ENCODE measurements at regions not wholly inside any gene's neighbourhood (a gene's known extent, or its start where the extent isn't known, plus 50 kb on each side); places are given as distances from the start of the nearest gene placed in this dataset.

DNA sequence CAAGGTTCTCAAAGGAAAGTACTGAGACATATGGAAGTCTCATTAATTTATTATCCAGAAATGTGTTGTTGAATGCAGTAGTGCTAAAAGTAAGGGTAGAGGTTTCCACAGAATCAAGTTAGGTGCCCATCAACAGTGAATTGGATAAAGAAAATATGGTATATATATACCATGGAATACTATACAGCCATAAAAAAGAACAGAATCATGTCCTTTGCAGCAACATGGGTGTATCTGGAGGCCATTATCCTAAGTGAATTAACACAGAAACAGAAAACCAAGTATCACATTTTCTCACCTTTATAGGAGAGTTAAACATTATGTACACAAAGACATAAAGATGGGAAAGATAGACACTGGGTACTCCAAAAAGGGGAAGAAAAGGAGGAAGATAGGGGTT, 149.9 kb upstream of the RASSF8 start:
- no peaks in the 10 kb centered on the region for H3K36me3 ChIP-seq (ENCODE audit: control insufficient read depth, insufficient read depth, low read length)
- no peaks in the 10 kb centered on the region for H3K9me3 ChIP-seq (ENCODE audit: control insufficient read depth, insufficient read depth, low read length)
- no peaks in the 10 kb centered on the region for H3K27me3 ChIP-seq (ENCODE audit: control insufficient read depth, insufficient read depth, low read length)
- H3K4me1 ChIP-seq (ENCODE audit: control insufficient read depth, insufficient read depth, low read length): peaks cover 3% of the 10 kb centered on the region; the same call in 1 of the 2 replicates
- H3K4me3 ChIP-seq (ENCODE audit: low read depth, low read length): no peak overlapping the region
- no peak overlapping the region for H3K27ac ChIP-seq (ENCODE audit: low read depth, low read length)
- no peak overlapping the region for H3K9ac ChIP-seq (ENCODE audit: low read depth, low read length)

DNA sequence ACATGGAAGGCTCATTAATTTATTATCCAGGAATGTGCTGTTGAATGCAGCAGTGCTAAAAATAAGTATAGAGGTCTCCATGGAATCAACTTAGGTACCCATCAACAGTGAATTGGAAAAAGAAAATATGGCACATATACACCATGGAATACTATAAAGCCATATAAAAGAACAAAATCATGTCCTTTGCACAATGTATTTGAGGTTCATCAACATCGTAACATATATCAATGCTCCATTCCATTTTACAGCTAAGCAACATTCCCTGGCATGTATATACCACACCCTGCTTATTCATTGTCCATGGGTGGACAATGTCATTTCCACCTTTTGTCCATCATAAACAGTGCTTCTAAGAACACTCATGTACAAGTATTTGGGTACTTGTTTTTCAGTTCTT, 147.8 kb upstream of the RASSF8 start:
- no peak overlapping the region for H3K9ac ChIP-seq (ENCODE audit: low read depth, low read length)
- H3K4me1 ChIP-seq (ENCODE audit: control insufficient read depth, insufficient read depth, low read length): no peaks in the 10 kb centered on the region
- H3K27me3 ChIP-seq (ENCODE audit: control insufficient read depth, insufficient read depth, low read length): no peaks in the 10 kb centered on the region
- no peaks in the 10 kb centered on the region for H3K9me3 ChIP-seq (ENCODE audit: control insufficient read depth, insufficient read depth, low read length)
- H3K36me3 ChIP-seq (ENCODE audit: control insufficient read depth, insufficient read depth, low read length): no peaks in the 10 kb centered on the region
- no peak overlapping the region for H3K27ac ChIP-seq (ENCODE audit: low read depth, low read length)
- no peak overlapping the region for H3K4me3 ChIP-seq (ENCODE audit: low read depth, low read length)

DNA sequence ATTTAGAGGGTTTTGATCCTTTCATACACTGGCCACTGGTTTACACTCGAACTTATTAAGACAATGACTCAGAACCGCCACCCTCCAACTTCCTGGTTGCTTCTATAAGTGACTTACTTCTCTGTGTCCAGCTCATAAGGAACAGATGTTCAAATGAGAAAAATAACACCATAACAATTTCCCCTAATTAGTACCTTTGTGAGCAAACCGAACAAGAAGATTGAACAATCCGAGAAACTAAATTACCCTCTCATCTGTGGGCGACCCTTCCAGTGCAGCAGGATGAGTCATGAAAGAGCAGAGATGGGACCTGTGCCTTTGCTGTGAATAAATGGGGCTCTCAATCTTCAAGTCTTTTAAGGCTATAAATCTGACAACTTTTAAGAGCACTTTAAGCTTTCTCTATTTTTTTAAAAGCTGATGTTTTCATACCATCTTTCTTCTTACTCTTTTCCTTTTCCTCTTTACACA, 146.8 kb upstream of the RASSF8 start:
- Histone ChIP-seq H3K9me3 (ENCODE audit: control insufficient read depth, insufficient read depth, low read length) (no peaks in the 10 kb centered on the region), H3K27me3 (ENCODE audit: control insufficient read depth, insufficient read depth, low read length) (no peaks in the 10 kb centered on the region), H3K36me3 (ENCODE audit: control insufficient read depth, insufficient read depth, low read length) (no peaks in the 10 kb centered on the region), H3K4me1 (ENCODE audit: control insufficient read depth, insufficient read depth, low read length) (no peaks in the 10 kb centered on the region), H3K4me3 (ENCODE audit: low read depth, low read length) (no peak overlapping the region), H3K27ac (ENCODE audit: low read depth, low read length) (no peak overlapping the region), H3K9ac (ENCODE audit: low read depth, low read length) (no peak overlapping the region)

DNA sequence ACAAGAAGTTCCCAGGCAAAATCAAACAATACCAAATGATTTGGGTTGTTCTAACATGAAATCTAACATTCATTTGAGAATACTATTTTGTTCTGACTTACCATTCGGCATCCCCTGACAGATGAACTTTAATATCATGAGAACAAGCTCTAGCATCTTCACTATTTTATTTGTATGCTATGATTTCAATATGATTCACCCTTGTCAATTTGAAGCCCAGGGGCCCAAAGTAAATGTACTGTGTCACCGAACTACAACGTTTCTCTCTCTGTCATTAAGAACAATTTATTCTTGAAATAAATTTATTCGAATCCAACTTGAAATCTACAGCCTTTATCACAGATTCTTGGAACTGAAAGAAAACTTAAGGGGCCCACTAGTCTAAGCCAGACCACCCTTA, 146.2 kb upstream of the RASSF8 start:
- H3K9ac ChIP-seq (ENCODE audit: low read depth, low read length): no peak overlapping the region
- H3K27ac ChIP-seq (ENCODE audit: low read depth, low read length): no peak overlapping the region

DNA sequence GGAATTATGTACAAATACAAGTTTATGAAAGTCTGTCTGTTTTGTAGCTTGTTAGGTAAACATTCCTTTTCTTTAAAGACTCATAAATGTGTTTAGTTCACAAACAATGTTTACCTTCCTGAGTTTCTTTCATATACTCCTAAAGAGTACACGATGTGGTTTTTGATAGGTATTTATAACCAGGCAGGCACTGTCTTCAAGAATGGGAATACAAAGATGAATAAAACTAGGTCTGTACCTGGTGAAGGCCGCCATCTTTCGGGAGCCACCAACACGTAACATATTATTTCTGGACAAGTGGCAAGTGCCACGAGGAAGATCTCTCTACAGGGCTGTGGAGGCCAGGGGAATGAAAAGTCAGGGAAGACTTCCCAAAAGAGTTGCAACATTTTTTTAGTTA, 144.6 kb upstream of the RASSF8 start:
- Histone ChIP-seq H3K4me3 (ENCODE audit: low read depth, low read length) (no peak overlapping the region), H3K27ac (ENCODE audit: low read depth, low read length) (no peak overlapping the region), H3K27me3 (ENCODE audit: control insufficient read depth, insufficient read depth, low read length) (no peaks in the 10 kb centered on the region), H3K9me3 (ENCODE audit: control insufficient read depth, insufficient read depth, low read length) (no peaks in the 10 kb centered on the region), H3K4me1 (ENCODE audit: control insufficient read depth, insufficient read depth, low read length) (no peaks in the 10 kb centered on the region), H3K9ac (ENCODE audit: low read depth, low read length) (no peak overlapping the region), H3K36me3 (ENCODE audit: control insufficient read depth, insufficient read depth, low read length) (no peaks in the 10 kb centered on the region)

More for the DNA sequence above, 146.2 kb upstream of the RASSF8 start:
- no peaks in the 10 kb centered on the region for H3K36me3 ChIP-seq (ENCODE audit: control insufficient read depth, insufficient read depth, low read length)
- no peaks in the 10 kb centered on the region for H3K9me3 ChIP-seq (ENCODE audit: control insufficient read depth, insufficient read depth, low read length)
- no peak overlapping the region for H3K4me3 ChIP-seq (ENCODE audit: low read depth, low read length)
- no peaks in the 10 kb centered on the region for H3K4me1 ChIP-seq (ENCODE audit: control insufficient read depth, insufficient read depth, low read length)
- no peaks in the 10 kb centered on the region for H3K27me3 ChIP-seq (ENCODE audit: control insufficient read depth, insufficient read depth, low read length)

DNA sequence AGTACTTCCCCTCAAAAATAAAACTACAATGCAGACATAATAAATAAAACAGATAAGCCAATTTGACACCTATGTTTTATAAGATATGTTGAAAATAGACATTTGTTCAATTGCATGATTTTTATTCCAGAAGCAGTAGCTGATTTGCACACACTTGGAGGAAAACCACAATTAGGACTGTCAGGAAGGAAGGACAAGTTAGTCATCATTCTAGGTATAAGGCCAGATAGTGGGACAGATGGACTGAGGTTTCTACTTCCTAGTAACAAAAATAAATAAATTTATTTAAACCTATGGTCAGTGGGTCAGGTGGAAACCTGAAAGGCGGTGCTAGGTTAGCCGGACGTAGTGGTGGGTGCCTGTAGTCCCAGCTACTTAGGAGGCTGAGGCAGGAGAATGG, 141.8 kb upstream of the RASSF8 start:
- H3K9me3 ChIP-seq (ENCODE audit: control insufficient read depth, insufficient read depth, low read length): no peaks in the 10 kb centered on the region
- no peak overlapping the region for H3K27ac ChIP-seq (ENCODE audit: low read depth, low read length)
- no peak overlapping the region for H3K9ac ChIP-seq (ENCODE audit: low read depth, low read length)
- H3K4me1 ChIP-seq (ENCODE audit: control insufficient read depth, insufficient read depth, low read length): no peaks in the 10 kb centered on the region
- no peaks in the 10 kb centered on the region for H3K36me3 ChIP-seq (ENCODE audit: control insufficient read depth, insufficient read depth, low read length)
- H3K4me3 ChIP-seq (ENCODE audit: low read depth, low read length): no peak overlapping the region
- H3K27me3 ChIP-seq (ENCODE audit: control insufficient read depth, insufficient read depth, low read length): no peaks in the 10 kb centered on the region

DNA sequence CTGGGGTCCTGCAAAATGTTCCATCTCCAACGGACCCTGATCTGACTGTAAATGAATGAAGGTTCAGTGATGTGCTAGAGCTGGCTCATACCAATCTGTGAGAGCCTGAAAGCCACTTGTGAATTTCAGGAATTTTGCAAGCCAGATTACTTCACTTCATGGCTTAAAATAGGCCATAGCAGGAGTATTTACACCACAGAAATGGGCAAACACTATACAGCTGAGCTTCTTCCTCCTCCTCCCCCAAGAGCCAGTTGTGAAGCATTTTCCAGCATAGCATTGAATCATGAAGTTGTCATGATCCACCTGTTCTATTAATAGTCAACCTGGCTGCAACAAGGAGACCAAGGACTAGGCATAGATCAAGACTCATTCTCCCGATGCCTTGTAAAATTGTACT, 141.3 kb upstream of the RASSF8 start:
- Histone ChIP-seq H3K4me3 (ENCODE audit: low read depth, low read length) (no peak overlapping the region), H3K9me3 (ENCODE audit: control insufficient read depth, insufficient read depth, low read length) (no peaks in the 10 kb centered on the region), H3K27me3 (ENCODE audit: control insufficient read depth, insufficient read depth, low read length) (no peaks in the 10 kb centered on the region), H3K4me1 (ENCODE audit: control insufficient read depth, insufficient read depth, low read length) (no peaks in the 10 kb centered on the region), H3K9ac (ENCODE audit: low read depth, low read length) (no peak overlapping the region), H3K27ac (ENCODE audit: low read depth, low read length) (no peak overlapping the region), H3K36me3 (ENCODE audit: control insufficient read depth, insufficient read depth, low read length) (no peaks in the 10 kb centered on the region)

DNA sequence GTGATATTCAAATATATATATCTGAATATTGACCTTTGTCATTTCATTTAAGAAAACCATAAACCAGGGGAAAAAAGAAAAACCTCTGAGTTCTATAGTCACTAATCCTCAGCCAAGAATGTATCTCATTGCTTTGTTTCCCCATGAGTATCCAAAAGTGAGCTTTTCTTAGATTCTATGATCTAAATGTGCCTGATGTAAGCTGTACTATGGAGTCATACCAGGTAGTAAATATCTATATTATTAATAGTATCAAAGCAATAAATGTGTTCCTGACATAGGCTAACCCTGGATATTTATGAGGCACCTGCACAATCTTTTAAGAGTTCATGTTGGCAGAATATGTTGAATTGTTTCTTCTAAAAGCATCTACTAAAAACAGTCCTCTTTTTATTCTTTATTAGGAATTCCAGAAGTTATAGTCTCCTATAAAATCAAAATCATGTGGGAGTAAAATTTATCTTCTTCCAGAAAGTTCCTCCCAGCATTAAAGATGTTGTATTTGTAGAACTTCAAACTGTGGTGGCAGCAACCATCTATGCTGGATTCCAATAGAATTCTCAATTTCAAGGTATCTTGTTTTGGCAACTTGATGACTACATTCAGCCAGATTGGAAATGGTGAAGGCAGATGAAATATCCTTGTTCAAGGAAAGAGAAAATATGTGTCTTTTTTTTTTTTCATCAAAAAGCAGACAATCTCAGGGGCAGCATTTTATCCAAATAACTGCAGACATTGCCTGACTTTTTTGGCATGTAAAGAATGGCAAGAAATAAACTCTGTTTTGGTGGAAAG, 139.7 kb upstream of the RASSF8 start:
- Histone ChIP-seq H3K27me3 (ENCODE audit: control insufficient read depth, insufficient read depth, low read length) (no peaks in the 10 kb centered on the region), H3K4me1 (ENCODE audit: control insufficient read depth, insufficient read depth, low read length) (no peaks in the 10 kb centered on the region), H3K27ac (ENCODE audit: low read depth, low read length) (no peak overlapping the region)

DNA sequence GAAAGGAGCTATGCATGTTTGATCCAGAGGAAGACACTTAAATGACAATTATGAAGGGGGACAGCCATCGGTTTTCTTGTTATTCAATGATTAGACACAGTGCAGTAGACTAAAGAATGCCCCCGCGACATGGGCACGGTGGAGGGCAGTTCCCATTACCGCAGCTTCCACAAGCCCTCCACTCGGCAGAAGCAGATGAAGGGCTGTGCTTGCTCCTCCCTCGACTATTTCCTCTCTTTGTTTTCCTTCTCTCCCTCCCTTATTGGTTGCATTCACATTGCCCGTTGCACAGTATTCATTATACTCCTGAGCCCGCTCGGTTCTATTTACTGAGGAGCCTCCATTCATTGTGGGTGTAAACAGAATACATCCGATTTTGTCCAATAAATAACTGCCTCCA, 138.8 kb upstream of the RASSF8 start:
- H3K36me3 ChIP-seq (ENCODE audit: control insufficient read depth, insufficient read depth, low read length): no peaks in the 10 kb centered on the region
- no peak overlapping the region for H3K9ac ChIP-seq (ENCODE audit: low read depth, low read length)
- no peaks in the 10 kb centered on the region for H3K27me3 ChIP-seq (ENCODE audit: control insufficient read depth, insufficient read depth, low read length)
- H3K27ac ChIP-seq (ENCODE audit: low read depth, low read length): no peak overlapping the region
- H3K9me3 ChIP-seq (ENCODE audit: control insufficient read depth, insufficient read depth, low read length): no peaks in the 10 kb centered on the region
- H3K4me1 ChIP-seq (ENCODE audit: control insufficient read depth, insufficient read depth, low read length): no peaks in the 10 kb centered on the region
- no peak overlapping the region for H3K4me3 ChIP-seq (ENCODE audit: low read depth, low read length)

More for the DNA sequence above, 139.7 kb upstream of the RASSF8 start:
- Histone ChIP-seq H3K9me3 (ENCODE audit: control insufficient read depth, insufficient read depth, low read length) (no peaks in the 10 kb centered on the region), H3K4me3 (ENCODE audit: low read depth, low read length) (no peak overlapping the region), H3K9ac (ENCODE audit: low read depth, low read length) (no peak overlapping the region), H3K36me3 (ENCODE audit: control insufficient read depth, insufficient read depth, low read length) (no peaks in the 10 kb centered on the region)

DNA sequence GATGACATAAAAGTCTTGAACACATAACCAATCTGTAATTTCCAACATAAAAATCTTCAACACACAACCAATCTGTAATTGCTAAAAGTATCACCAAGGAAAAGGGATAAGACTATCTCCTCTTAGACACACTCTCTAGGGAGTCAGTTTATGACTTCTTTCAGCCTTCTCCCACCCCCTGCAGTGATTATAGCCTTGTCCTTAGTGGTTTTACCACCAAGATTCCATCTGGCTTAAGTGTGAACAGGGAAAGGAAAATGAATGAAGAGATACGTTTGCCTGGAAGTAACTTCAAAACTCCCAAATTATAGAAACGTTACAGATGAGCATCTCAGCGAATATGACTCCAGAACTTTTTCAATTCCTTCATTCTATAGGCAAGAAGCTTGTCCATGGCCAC, 136.2 kb upstream of the RASSF8 start:
- Histone ChIP-seq H3K9ac (ENCODE audit: low read depth, low read length) (no peak overlapping the region), H3K4me3 (ENCODE audit: low read depth, low read length) (no peak overlapping the region), H3K4me1 (ENCODE audit: control insufficient read depth, insufficient read depth, low read length) (no peaks in the 10 kb centered on the region), H3K9me3 (ENCODE audit: control insufficient read depth, insufficient read depth, low read length) (no peaks in the 10 kb centered on the region), H3K27ac (ENCODE audit: low read depth, low read length) (no peak overlapping the region), H3K36me3 (ENCODE audit: control insufficient read depth, insufficient read depth, low read length) (no peaks in the 10 kb centered on the region), H3K27me3 (ENCODE audit: control insufficient read depth, insufficient read depth, low read length) (no peaks in the 10 kb centered on the region)

DNA sequence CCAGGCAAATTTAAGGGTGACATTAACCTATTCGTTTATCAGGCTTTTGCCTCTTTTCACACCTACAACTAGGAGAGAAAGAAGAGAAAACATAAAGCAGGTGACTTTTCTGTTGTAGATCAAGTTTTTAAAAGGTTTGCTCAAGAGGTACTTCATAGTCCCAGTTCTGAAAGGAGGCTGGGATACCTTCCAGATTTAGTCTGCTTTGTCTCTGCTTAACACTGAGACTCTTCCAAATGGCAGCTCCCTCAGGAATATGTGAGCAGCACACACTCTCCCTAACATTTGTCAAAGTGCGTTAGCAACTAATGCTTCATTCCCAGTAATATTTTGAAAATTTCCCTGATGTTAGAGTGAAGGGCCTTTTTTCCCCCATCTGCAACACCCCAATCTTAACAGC, 133.7 kb upstream of the RASSF8 start:
- H3K4me3 ChIP-seq (ENCODE audit: low read depth, low read length): no peak overlapping the region
- H3K27ac ChIP-seq (ENCODE audit: low read depth, low read length): no peak overlapping the region
- no peak overlapping the region for H3K9ac ChIP-seq (ENCODE audit: low read depth, low read length)
- H3K36me3 ChIP-seq (ENCODE audit: control insufficient read depth, insufficient read depth, low read length): no peaks in the 10 kb centered on the region
- H3K9me3 ChIP-seq (ENCODE audit: control insufficient read depth, insufficient read depth, low read length): no peaks in the 10 kb centered on the region
- no peaks in the 10 kb centered on the region for H3K27me3 ChIP-seq (ENCODE audit: control insufficient read depth, insufficient read depth, low read length)
- no peaks in the 10 kb centered on the region for H3K4me1 ChIP-seq (ENCODE audit: control insufficient read depth, insufficient read depth, low read length)

All from HUES48 (cell line).